Peyer's patch (tissue), 4 donors: ENCODE measurements at regions not wholly inside any gene's neighbourhood (a gene's known extent, or its start where the extent isn't known, plus 50 kb on each side); places are given as distances from the start of the nearest gene placed in this dataset.
"Not testable (repeated sequence)": the region's sequence is repeated elsewhere in the genome, so short reads cannot be mapped to it uniquely, and the experiment has no call there.

ENCODE experiments used
- POLR2A ChIP-seq, 2 donors: fragments of 450-650 bp; IDR thresholded peaks; one replicate each; pipeline ENCODE4 v1.5.1; 2017; ENCODE audit warnings: antibody characterized with exemption in 2 of 2, mild to moderate bottlenecking in 2 of 2, moderate library complexity in 2 of 2
- TF ChIP-seq, protein P1 (sequence below), 6 experiments: fragments of 450-650 bp in 4 of 6; fragments of 200-600 bp in 2 of 6; sonication (generic) in 1 of 6; IDR thresholded peaks; one replicate each; pipeline ENCODE4 v1.5.1; 2017 to 2019; ENCODE audit warnings: antibody characterized with exemption in 6 of 6, mild to moderate bottlenecking in 3 of 6, moderate library complexity in 1 of 6

DNA sequence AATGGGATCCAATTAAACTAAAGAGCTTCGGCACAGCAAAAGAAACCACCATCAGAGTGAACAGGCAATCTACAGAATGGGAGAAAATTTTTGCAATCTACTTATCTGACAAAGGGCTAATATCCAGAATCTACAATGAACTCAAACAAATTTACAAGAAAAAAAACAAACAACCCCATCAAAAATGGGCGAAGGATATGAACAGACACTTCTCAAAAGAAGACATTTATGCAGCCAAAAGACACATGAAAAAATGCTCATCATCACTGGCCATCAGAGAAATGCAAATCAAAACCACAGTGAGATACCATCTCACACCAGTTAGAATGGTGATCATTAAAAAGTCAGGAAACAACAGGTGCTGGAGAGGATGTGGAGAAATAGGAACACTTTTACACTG lies 158.8 kb upstream of the VIPR2 start:
- TF ChIP-seq, protein P1, sequence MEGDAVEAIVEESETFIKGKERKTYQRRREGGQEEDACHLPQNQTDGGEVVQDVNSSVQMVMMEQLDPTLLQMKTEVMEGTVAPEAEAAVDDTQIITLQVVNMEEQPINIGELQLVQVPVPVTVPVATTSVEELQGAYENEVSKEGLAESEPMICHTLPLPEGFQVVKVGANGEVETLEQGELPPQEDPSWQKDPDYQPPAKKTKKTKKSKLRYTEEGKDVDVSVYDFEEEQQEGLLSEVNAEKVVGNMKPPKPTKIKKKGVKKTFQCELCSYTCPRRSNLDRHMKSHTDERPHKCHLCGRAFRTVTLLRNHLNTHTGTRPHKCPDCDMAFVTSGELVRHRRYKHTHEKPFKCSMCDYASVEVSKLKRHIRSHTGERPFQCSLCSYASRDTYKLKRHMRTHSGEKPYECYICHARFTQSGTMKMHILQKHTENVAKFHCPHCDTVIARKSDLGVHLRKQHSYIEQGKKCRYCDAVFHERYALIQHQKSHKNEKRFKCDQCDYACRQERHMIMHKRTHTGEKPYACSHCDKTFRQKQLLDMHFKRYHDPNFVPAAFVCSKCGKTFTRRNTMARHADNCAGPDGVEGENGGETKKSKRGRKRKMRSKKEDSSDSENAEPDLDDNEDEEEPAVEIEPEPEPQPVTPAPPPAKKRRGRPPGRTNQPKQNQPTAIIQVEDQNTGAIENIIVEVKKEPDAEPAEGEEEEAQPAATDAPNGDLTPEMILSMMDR (IDR thresholded peaks at IDR 0.05): not testable (repeated sequence)
- not testable (repeated sequence) for TF ChIP-seq POLR2A (IDR thresholded peaks at IDR 0.05)
